ENCODE measurements at regions not wholly inside any gene's neighbourhood (a gene's known extent, or its start where the extent isn't known, plus 50 kb on each side); places are given as distances from the start of the nearest gene placed in this dataset.

- no peak overlapping the region for H3K9ac ChIP-seq (ENCODE audit: low read depth, low read length)
Observed at GRCh38 chr6:148223424-148223842, 119.2 kb upstream of the SASH1 start.

More at GRCh38 chr6:148223424-148223842, 119.2 kb upstream of the SASH1 start:
- Histone ChIP-seq H3K4me1 (ENCODE audit: control insufficient read depth, insufficient read depth, low read length) (peaks cover 11% of the 10 kb centered on the region), H3K36me3 (ENCODE audit: control insufficient read depth, insufficient read depth, low read length) (no peaks in the 10 kb centered on the region), H3K4me2 (ENCODE audit: low read depth, low read length) (peak overlapping the region; percentile 85), H3K9me3 (ENCODE audit: control insufficient read depth, insufficient read depth, low read length) (no peaks in the 10 kb centered on the region), H2AFZ (replicated peaks; ENCODE audit: low read length, poor library complexity) (peak overlapping the region; percentile 44), H2BK15ac (ENCODE audit: low read depth, low read length) (peak overlapping the region; percentile 75; the same call in 2 of the 3 replicates), H4K20me1 (ENCODE audit: insufficient read depth, low read length) (no peaks in the 10 kb centered on the region), H3K79me1 (ENCODE audit: low read depth in 1 of 2, low read length in 2 of 2) (no peaks in the 10 kb centered on the region), H3K4ac (ENCODE audit: low read depth, low read length) (peak overlapping the region; percentile 70), H3K9me1 (ENCODE audit: insufficient read depth, low read length) (no peaks in the 10 kb centered on the region), H4K5ac (ENCODE audit: low read depth, low read length) (peak overlapping the region; percentile 61; the same call in 1 of the 2 replicates), H3K4me3 (ENCODE audit: insufficient read depth, low read depth, low read length) (no peak overlapping the region), H4K91ac (ENCODE audit: insufficient read depth, low read depth, low read length) (peak overlapping the region; percentile 69; the same call in 1 of the 2 replicates), H2AK5ac (ENCODE audit: low read depth, low read length) (peak overlapping the region; percentile 76; the same call in 1 of the 2 replicates), H2AK9ac (replicated peaks; ENCODE audit: low read depth, low read length, poor library complexity) (no peak overlapping the region), H3K27ac (ENCODE audit: insufficient read depth, low read length) (peak overlapping the region; percentile 30; the same call in 1 of the 2 replicates), H2BK20ac (ENCODE audit: low read depth, low read length) (peak overlapping the region; percentile 40; the same call in 1 of the 2 replicates), H3K23ac (ENCODE audit: low read depth, low read length) (no peak overlapping the region), H3K14ac (replicated peaks; ENCODE audit: low read depth, low read length) (peak overlapping the region; percentile 18; the same call in 1 of the 2 replicates), H3K27me3 (ENCODE audit: control insufficient read depth, insufficient read depth, low read length) (no peaks in the 10 kb centered on the region), H2BK5ac (ENCODE audit: low read depth, low read length, poor library complexity, severe bottlenecking) (peak overlapping the region; percentile 58), H4K8ac (ENCODE audit: low read depth in 2 of 2, low read length in 2 of 2) (peak overlapping the region in 1 of 2 experiments; percentile 35; a peak in 1 of 4 replicates), H2BK120ac (ENCODE audit: low read depth, low read length) (peak overlapping the region; percentile 26), H3K18ac (ENCODE audit: low read depth, low read length) (peak overlapping the region; percentile 86; the same call in 1 of the 2 replicates), H3K56ac (ENCODE audit: extremely low read depth, insufficient read depth, low read length) (no peak overlapping the region)
- dilution Hi-C loops (cut with HindIII; ENCODE audit: low sequenced_read_pairs, unreplicated experiment) (no loop called here), intact Hi-C loops (cut with micrococcal nuclease) (no loop called here), in situ Hi-C loops (cut with MboI; ENCODE audit: low sequenced_read_pairs) (no loop called here)
- TF ChIP-seq MAFK (IDR thresholded peaks at IDR 0.05; ENCODE audit: low read depth, low read length): peak; percentile 93
- no peak for TF ChIP-seq ELK1 (IDR thresholded peaks at IDR 0.05; ENCODE audit: borderline replicate concordance, low read depth, low read length)
- no peak for TF ChIP-seq RAD21 (IDR thresholded peaks at IDR 0.05; ENCODE audit: low read length)
- TF ChIP-seq FOS (IDR thresholded peaks at IDR 0.05; ENCODE audit: low read depth, low read length): peak; percentile 58
- no peak for TF ChIP-seq RFX5 (IDR thresholded peaks at IDR 0.05; ENCODE audit: low read depth, low read length)
- no peak for TF ChIP-seq MXI1 (IDR thresholded peaks at IDR 0.05; ENCODE audit: borderline replicate concordance, low read depth, low read length)
- no peak for TF ChIP-seq POLR2A (IDR thresholded peaks at IDR 0.05; ENCODE audit: low read depth, low read length)
- TF ChIP-seq CEBPB (IDR thresholded peaks at IDR 0.05; ENCODE audit: low read depth, low read length): peak; percentile 53
- ChIA-PET POLR2A (ENCODE audit: unreplicated experiment) (no interaction called here), CTCF (interaction anchor here (0.5 to 0.7 kb wide), 3 partner anchors 44 to 317 kb away, joined by 3 to 4 read pairs (median 3); no protein-coding TSS in a partner anchor)
- WGBS, 2 experiments (ENCODE audit: extremely low coverage in 2 of 2, insufficient read length in 1 of 2): no CpG with 5 or more reads among the region's 3 CpGs
- no TSS peak for BruUV-seq (replicated peaks)
- peak; percentile 66 for ATAC-seq (ENCODE audit: low read depth)
- peak; percentile 80 for DNase-seq

Measured in IMR-90 (cell line).